Prostate gland (tissue), 2 donors: ENCODE measurements at regions not wholly inside any gene's neighbourhood (a gene's known extent, or its start where the extent isn't known, plus 50 kb on each side); places are given as distances from the start of the nearest gene placed in this dataset.

ENCODE experiments used
- DNase-seq: peaks from one replicate; pipeline ENCODE4 v3.0.0-alpha.2; 2019; ENCODE audit warnings: low spot score
- H3K27ac ChIP-seq, 2 donors: fragments of 200-600 bp; sonication (generic); 2 replicates each; pipeline ENCODE4 v1.5.1; 2017 to 2019
- H3K27me3 ChIP-seq: fragments of 200-600 bp; sonication (generic); replicated peaks from 2 replicates; pipeline ENCODE4 v1.5.1; 2019; ENCODE audit not compliant: insufficient read depth
- H3K36me3 ChIP-seq, 2 donors: fragments of 200-600 bp; sonication (generic); 1 replicate in 1 of 2; 2 replicates in 1 of 2; pipeline versions ENCODE4 v1.5.1 to v1.8.1; 2017 to 2019
- H3K4me1 ChIP-seq: fragments of 200-600 bp; sonication (generic); replicated peaks from 2 replicates; pipeline ENCODE4 v1.5.1; 2019
- H3K4me3 ChIP-seq, 2 donors: fragments of 200-600 bp; sonication (generic); 2 replicates each; pipeline ENCODE4 v1.5.1; 2017 to 2019
- H3K9me3 ChIP-seq: fragments of 200-600 bp; sonication (generic); 2 replicates; pipeline ENCODE4 v1.5.1; 2017
- CTCF ChIP-seq, 4 experiments: fragments of 200-600 bp in 2 of 4; fragments of 450-650 bp in 2 of 4; sonication (generic) in 2 of 4; IDR thresholded peaks; 1 replicate in 3 of 4; 2 replicates in 1 of 4; pipeline ENCODE4 v1.5.1; 2016 to 2019; ENCODE audit warnings: antibody characterized with exemption in 4 of 4, mild to moderate bottlenecking in 2 of 4, moderate library complexity in 2 of 4
- POLR2A ChIP-seq: fragments of 450-650 bp; IDR thresholded peaks from one replicate; pipeline ENCODE4 v1.6.1; 2016; ENCODE audit warnings: antibody characterized with exemption, mild to moderate bottlenecking
- POLR2AphosphoS5 ChIP-seq: sonication (generic); formaldehyde crosslinking; IDR thresholded peaks from one replicate; pipeline ENCODE4 v1.6.1; 2017; ENCODE audit warnings: antibody characterized with exemption
- WGBS: methylation state at CpG from one replicate; pipeline ENCODE4 v1.1.5; 2018; 5-methylcytosine and 5-hydroxymethylcytosine counted together
- intact Hi-C: fragments of 100-400 bp; cut with DNase I; formaldehyde crosslinking; loops from one replicate; pipeline ENCODE4 v1.14.2; 2022

DNA sequence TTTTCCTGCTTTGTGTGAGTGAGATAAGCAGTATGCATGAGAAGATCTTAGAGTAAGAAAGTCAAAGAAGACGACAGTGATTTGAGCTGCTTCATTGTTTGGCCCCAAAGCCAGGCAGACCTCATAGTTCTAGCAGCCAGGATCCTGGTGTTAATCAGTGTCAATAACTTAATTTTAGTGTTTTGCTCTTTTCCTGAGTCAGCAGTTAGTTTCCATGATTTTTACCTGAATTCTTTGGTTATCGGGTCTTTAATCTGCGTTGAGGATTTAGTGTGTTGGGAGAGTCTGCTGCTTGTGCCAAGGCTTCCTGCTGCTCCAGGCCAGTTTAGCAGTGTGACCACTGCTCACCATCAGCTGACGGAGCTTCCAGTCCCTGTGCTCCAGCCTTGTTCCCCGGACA is 241.6 kb upstream of the SOX5 start:
- Histone ChIP-seq H3K4me3 (no peak overlapping the region), H3K27ac (no peak overlapping the region), H3K27me3 (no peaks in the 10 kb centered on the region), H3K9me3 (no peaks in the 10 kb centered on the region), H3K4me1 (no peaks in the 10 kb centered on the region), H3K36me3 (no peaks in the 10 kb centered on the region)
- 86% methylated on average over 5 of the region's 5 CpGs for WGBS
- intact Hi-C loops, result no loop called here
- no peak for TF ChIP-seq POLR2A
- TF ChIP-seq POLR2AphosphoS5, result no peak
- no peak for TF ChIP-seq CTCF (IDR thresholded peaks at IDR 0.05)
- DNase-seq, result no peak

GRCh38 chr12:24185782-24186181 is 236.3 kb upstream of the SOX5 start:
- TF ChIP-seq POLR2AphosphoS5, result no peak
- no peak for TF ChIP-seq POLR2A
- TF ChIP-seq CTCF (IDR thresholded peaks at IDR 0.05), result no peak
- intact Hi-C loops, result no loop called here
- Histone ChIP-seq H3K27ac (no peak overlapping the region), H3K27me3 (no peaks in the 10 kb centered on the region), H3K4me1 (no peaks in the 10 kb centered on the region), H3K36me3 (no peaks in the 10 kb centered on the region), H3K9me3 (no peaks in the 10 kb centered on the region), H3K4me3 (no peak overlapping the region)
- WGBS, result 88% methylated on average over 1 of the region's 1 CpG
- no peak for DNase-seq

DNA sequence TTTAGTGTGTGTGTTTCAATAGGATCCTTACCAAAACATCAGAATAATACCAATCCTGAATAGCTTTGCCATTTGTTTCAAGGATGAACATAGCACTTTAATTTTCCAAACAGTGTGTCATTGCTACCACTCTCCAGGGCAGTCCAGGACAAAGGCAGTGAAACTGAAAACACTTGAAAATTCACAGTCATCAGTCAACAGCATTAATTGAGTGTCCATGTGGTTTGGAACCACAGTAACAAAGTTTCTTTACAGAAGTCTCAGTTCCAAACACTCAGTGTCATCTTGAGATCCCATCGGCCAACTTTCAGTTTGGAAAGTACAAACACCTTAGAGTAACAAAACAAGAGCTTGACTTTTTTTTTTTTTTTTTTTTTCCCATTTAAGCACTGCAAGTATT is 228.4 kb upstream of the SOX5 start:
- no peaks in the 10 kb centered on the region for H3K27me3 ChIP-seq
- no peaks in the 10 kb centered on the region for H3K9me3 ChIP-seq
- intact Hi-C loops, result no loop called here
- no peak for DNase-seq
- H3K4me3 ChIP-seq, result no peak overlapping the region
- 69% methylated on average over 1 of the region's 1 CpG for WGBS
- H3K36me3 ChIP-seq, result no peaks in the 10 kb centered on the region
- no peak overlapping the region for H3K27ac ChIP-seq
- no peaks in the 10 kb centered on the region for H3K4me1 ChIP-seq
- TF ChIP-seq POLR2AphosphoS5 (no peak), CTCF (IDR thresholded peaks at IDR 0.05) (no peak), POLR2A (no peak)

- Histone ChIP-seq H3K27ac (no peak overlapping the region), H3K4me3 (no peak overlapping the region), H3K36me3 (no peaks in the 10 kb centered on the region), H3K9me3 (no peaks in the 10 kb centered on the region), H3K27me3 (no peaks in the 10 kb centered on the region), H3K4me1 (no peaks in the 10 kb centered on the region)
- TF ChIP-seq CTCF (IDR thresholded peaks at IDR 0.05) (no peak), POLR2A (no peak), POLR2AphosphoS5 (no peak)
- DNase-seq, result no peak
- 90% methylated on average over 4 of the region's 4 CpGs for WGBS
- intact Hi-C loops, result no loop called here
Measured at GRCh38 chr12:24175929-24176328, 226.5 kb upstream of the SOX5 start.

DNA sequence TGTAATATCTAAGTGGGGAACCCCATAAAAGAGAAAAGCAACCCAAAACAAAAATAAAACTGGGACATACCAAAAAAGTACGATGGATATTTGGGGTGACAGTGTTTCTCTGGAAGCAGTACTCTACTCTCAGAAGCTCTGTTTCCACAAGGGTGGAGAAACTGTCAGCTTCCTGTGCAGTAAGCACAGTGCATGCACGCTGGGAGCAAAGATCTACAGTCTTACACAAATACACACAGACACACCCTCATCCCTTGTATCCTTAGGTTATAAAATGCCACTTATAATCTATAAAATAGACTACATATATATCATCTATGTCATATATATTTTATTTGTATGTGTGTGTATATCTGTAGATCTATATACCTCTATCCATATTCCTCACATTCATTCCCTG is 225.8 kb upstream of the SOX5 start:
- WGBS, result 68% methylated on average over 2 of the region's 2 CpGs
- no peak overlapping the region for H3K4me3 ChIP-seq
- intact Hi-C loops, result no loop called here
- no peak for TF ChIP-seq POLR2AphosphoS5
- no peak for TF ChIP-seq CTCF (IDR thresholded peaks at IDR 0.05)
- TF ChIP-seq POLR2A, result no peak
- no peaks in the 10 kb centered on the region for H3K27me3 ChIP-seq
- H3K9me3 ChIP-seq, result no peaks in the 10 kb centered on the region
- no peak overlapping the region for H3K27ac ChIP-seq
- DNase-seq, result no peak
- H3K4me1 ChIP-seq, result no peaks in the 10 kb centered on the region
- no peaks in the 10 kb centered on the region for H3K36me3 ChIP-seq
